HEK293 (cell line): ENCODE measurements at regions not wholly inside any gene's neighbourhood (a gene's known extent, or its start where the extent isn't known, plus 50 kb on each side); places are given as distances from the start of the nearest gene placed in this dataset.

Source experiments
- CTCF ChIA-PET: fragments of 350-600 bp; formaldehyde crosslinking; extraction: SDS; loops from one replicate; lab custom pipeline; 2021; ENCODE audit warnings: antibody characterized with exemption; lab: Yijun Ruan, JAX
- POLR2A ChIA-PET: fragments of 300-600 bp; formaldehyde crosslinking; extraction: SDS; loops from one replicate; lab custom pipeline; 2020; ENCODE audit warnings: antibody characterized with exemption, inconsistent platforms; lab: Yijun Ruan, JAX
- H3K27ac ChIP-seq: fragments of 200-500 bp; sonication (Bioruptor generic); 2 replicates; pipeline ENCODE4 v1.5.1; 2014; ENCODE audit warnings: low read depth, low read length, control low read depth, inconsistent platforms; ENCODE audit errors: extremely low read depth
- H3K36me3 ChIP-seq, 2 experiments: fragments of 200-500 bp in 1 of 2; sonication (Bioruptor generic) in 1 of 2; 1 replicate in 1 of 2; 2 replicates in 1 of 2; pipeline ENCODE4 v1.5.1; 2014 to 2017; ENCODE audit warnings: inconsistent platforms in 2 of 2, low read length in 2 of 2; ENCODE audit not compliant: control insufficient read depth in 2 of 2, insufficient read depth in 1 of 2
- H3K4me1 ChIP-seq: fragments of 200-500 bp; sonication (Bioruptor generic); 2 replicates; pipeline ENCODE4 v1.5.1; 2014; ENCODE audit warnings: mild to moderate bottlenecking, low read length, inconsistent platforms; ENCODE audit not compliant: control insufficient read depth, insufficient read depth
- H3K4me3 ChIP-seq: 2 replicates; pipeline ENCODE4 v1.5.1; 2011; ENCODE audit warnings: low read depth, mild to moderate bottlenecking, control low read depth, low read length, moderate library complexity
- H3K9me3 ChIP-seq: fragments of 200-500 bp; sonication (Bioruptor generic); 2 replicates; pipeline ENCODE4 v1.5.1; 2014; ENCODE audit warnings: low read depth, low read length, inconsistent platforms; ENCODE audit not compliant: control insufficient read depth, insufficient read depth
- AEBP2 ChIP-seq: fragments of 450-650 bp; formaldehyde crosslinking; IDR thresholded peaks from 2 replicates; pipeline ENCODE4 v1.5.1; 2016; ENCODE audit warnings: missing biosample characterization, missing genetic modification characterization, borderline replicate concordance
- KLF1 ChIP-seq: fragments of 450-650 bp; formaldehyde crosslinking; IDR thresholded peaks from 2 replicates; pipeline ENCODE4 v1.5.1; 2016; ENCODE audit warnings: missing biosample characterization, missing genetic modification characterization
- MEIS1 ChIP-seq: sonication (generic); formaldehyde crosslinking; IDR thresholded peaks from 2 replicates; pipeline ENCODE4 v1.8.1; 2022; ENCODE audit warnings: missing genetic modification reagents, mild to moderate bottlenecking, borderline replicate concordance
- RBAK ChIP-seq: fragments of 450-650 bp; formaldehyde crosslinking; IDR thresholded peaks from 2 replicates; pipeline ENCODE4 v1.5.1; 2016; ENCODE audit warnings: missing biosample characterization, missing genetic modification characterization
- SCRT2 ChIP-seq: fragments of 450-650 bp; formaldehyde crosslinking; IDR thresholded peaks from 2 replicates; pipeline ENCODE4 v1.5.1; 2016; ENCODE audit warnings: missing biosample characterization, missing genetic modification characterization
- SETDB1 ChIP-seq: IDR thresholded peaks from one replicate; pipeline ENCODE4 v1.6.1; 2017; ENCODE audit warnings: mild to moderate bottlenecking, low read length, moderate library complexity, mixed read lengths; ENCODE audit not compliant: insufficient read length
- ZNF175 ChIP-seq: fragments of 450-650 bp; formaldehyde crosslinking; IDR thresholded peaks from 2 replicates; pipeline ENCODE4 v1.5.1; 2016; ENCODE audit warnings: missing biosample characterization, missing genetic modification characterization
- ZNF280D ChIP-seq: fragments of 450-650 bp; formaldehyde crosslinking; IDR thresholded peaks from 2 replicates; pipeline ENCODE4 v1.5.1; 2016; ENCODE audit warnings: missing biosample characterization, missing genetic modification characterization
- ZNF362 ChIP-seq: fragments of 450-650 bp; formaldehyde crosslinking; IDR thresholded peaks from 2 replicates; pipeline ENCODE4 v1.5.1; 2016; ENCODE audit warnings: missing biosample characterization, missing genetic modification characterization
- ZNF366 ChIP-seq: fragments of 450-650 bp; formaldehyde crosslinking; conservative IDR thresholded peaks from 2 replicates; pipeline ENCODE4 v1.5.1; 2016; ENCODE audit warnings: missing biosample characterization, missing genetic modification characterization
- ZNF423 ChIP-seq: fragments of 450-650 bp; formaldehyde crosslinking; IDR thresholded peaks from 2 replicates; pipeline ENCODE4 v1.5.1; 2016; ENCODE audit warnings: missing biosample characterization, missing genetic modification characterization
- ZNF518A ChIP-seq: fragments of 450-650 bp; formaldehyde crosslinking; conservative IDR thresholded peaks from 2 replicates; pipeline ENCODE4 v1.5.1; 2016; ENCODE audit warnings: low read depth, missing biosample characterization, missing genetic modification characterization
- ZNF624 ChIP-seq: fragments of 450-650 bp; formaldehyde crosslinking; IDR thresholded peaks from 2 replicates; pipeline ENCODE4 v1.5.1; 2017; ENCODE audit warnings: missing biosample characterization, missing genetic modification characterization
- ZNF76 ChIP-seq: fragments of 450-650 bp; formaldehyde crosslinking; IDR thresholded peaks from 2 replicates; pipeline ENCODE4; 2016; ENCODE audit warnings: low read depth, missing biosample characterization, missing genetic modification characterization, borderline replicate concordance
- ZNF776 ChIP-seq: fragments of 450-650 bp; formaldehyde crosslinking; IDR thresholded peaks from 2 replicates; pipeline ENCODE4 v1.5.0; 2017; ENCODE audit warnings: missing biosample characterization, missing genetic modification characterization, borderline replicate concordance
- ZNF837 ChIP-seq: fragments of 450-650 bp; formaldehyde crosslinking; IDR thresholded peaks from 2 replicates; pipeline ENCODE4 v1.5.1; 2016; ENCODE audit warnings: missing biosample characterization, missing genetic modification characterization
- ZSCAN18 ChIP-seq: fragments of 450-650 bp; formaldehyde crosslinking; IDR thresholded peaks from 2 replicates; pipeline ENCODE4 v1.5.1; 2016; ENCODE audit warnings: missing biosample characterization, missing genetic modification characterization

GRCh38 chr13:86882107-86882506 lies 789.1 kb upstream of the SLITRK5 start (continued):
- no peak for TF ChIP-seq ZNF366 (tag by site-specific recombination)
- no peak for TF ChIP-seq ZNF175 (tag by site-specific recombination)
- TF ChIP-seq SETDB1, result no peak
- TF ChIP-seq RBAK, result no peak
- TF ChIP-seq, all 188 proteins: peak for 0

- ChIA-PET POLR2A (no interaction called here), CTCF (interaction anchor here (1.8 kb wide), 1 partner anchor 13 kb away, joined by 5 read pairs; no protein-coding TSS in a partner anchor)
- H3K4me3 ChIP-seq, result no peak overlapping the region
- no peaks in the 10 kb centered on the region for H3K36me3 ChIP-seq
- H3K27ac ChIP-seq, result no peak overlapping the region
- no peaks in the 10 kb centered on the region for H3K9me3 ChIP-seq
- H3K4me1 ChIP-seq, result no peaks in the 10 kb centered on the region
- TF ChIP-seq ZNF776 (tag by site-specific recombination) (no peak), ZNF423 (no peak), ZNF280D (tag by site-specific recombination) (no peak), KLF1 (tag by site-specific recombination) (no peak), ZNF362 (no peak), MEIS1 (CRISPR knock-in tag) (no peak), ZNF624 (no peak), ZNF837 (tag by site-specific recombination) (no peak), ZNF175 (tag by site-specific recombination) (no peak), ZNF518A (tag by site-specific recombination) (no peak), SCRT2 (no peak), ZSCAN18 (tag by site-specific recombination) (no peak), AEBP2 (tag by site-specific recombination) (no peak), ZNF76 (tag by site-specific recombination) (no peak), ZNF366 (tag by site-specific recombination) (no peak)
Measured at GRCh38 chr13:86882835-86883234, 788.3 kb upstream of the SLITRK5 start.
